T47D (cell line): ENCODE measurements at regions not wholly inside any gene's neighbourhood (a gene's known extent, or its start where the extent isn't known, plus 50 kb on each side); places are given as distances from the start of the nearest gene placed in this dataset.
A peak's percentile ranks its signal among the peaks of the same experiment; 100 is the strongest.

Experiments used
- DNase-seq, 2 experiments: peaks; one replicate each; pipeline versions ENCODE4 v3.0.0 to v3.0.0-alpha.2; 2011 to 2012; ENCODE audit warnings: low read depth in 1 of 2, low spot score in 1 of 2
- JUND ChIP-seq: IDR thresholded peaks from 2 replicates; pipeline ENCODE4 v1.6.1; 2012; ENCODE audit warnings: low read depth
- in situ Hi-C: cut with HindIII; loops from 2 replicates; pipeline ENCODE4 v1.10.0; 2016; ENCODE audit warnings: low sequenced_read_pairs, low pct_unique_long_range_greater_than_20kb

- in situ Hi-C loops = no loop called here
These were observed 65.2 kb upstream of the SYPL1 start for GRCh38 chr7:106177300-106177690.

GRCh38 chr7:106176414-106177299 is 64.5 kb upstream of the SYPL1 start:
- in situ Hi-C loops = no loop called here
- TF ChIP-seq JUND = no peak
- DNase-seq = peak; percentile 38 to 66

More at GRCh38 chr7:106177300-106177690, 65.2 kb upstream of the SYPL1 start:
- no peak for DNase-seq
- no peak for TF ChIP-seq JUND

GRCh38 chr7:106175507-106175906 is 63.4 kb upstream of the SYPL1 start:
- in situ Hi-C loops = no loop called here
- no peak for DNase-seq
- no peak for TF ChIP-seq JUND

- no peak for TF ChIP-seq JUND
- no peak for DNase-seq
- in situ Hi-C loops = no loop called here
These were observed 58.5 kb upstream of the SYPL1 start for GRCh38 chr7:106170651-106171050.

GRCh38 chr7:106169821-106170610 is 57.9 kb upstream of the SYPL1 start:
- in situ Hi-C loops = no loop called here
- no peak for DNase-seq
- TF ChIP-seq JUND = no peak

GRCh38 chr7:106167439-106168136 is 55.5 kb upstream of the SYPL1 start:
- DNase-seq = no peak
- in situ Hi-C loops = no loop called here
- no peak for TF ChIP-seq JUND

- in situ Hi-C loops = no loop called here
- peak; percentile 19 to 73 for DNase-seq
- no peak for TF ChIP-seq JUND
These were observed 54.7 kb upstream of the SYPL1 start for GRCh38 chr7:106166651-106167342.

GRCh38 chr7:106165337-106165736 is 53.2 kb upstream of the SYPL1 start:
- no peak for TF ChIP-seq JUND
- no peak for DNase-seq
- in situ Hi-C loops = no loop called here

GRCh38 chr7:106163257-106163656 is 51.1 kb upstream of the SYPL1 start:
- no peak for DNase-seq
- in situ Hi-C loops = no loop called here
- TF ChIP-seq JUND = no peak
